HEK293 (cell line): ENCODE measurements at regions not wholly inside any gene's neighbourhood (a gene's known extent, or its start where the extent isn't known, plus 50 kb on each side); places are given as distances from the start of the nearest gene placed in this dataset.

Experiments
- CTCF ChIA-PET: fragments of 350-600 bp; formaldehyde crosslinking; extraction: SDS; loops from one replicate; lab custom pipeline; 2021; ENCODE audit warnings: antibody characterized with exemption; lab: Yijun Ruan, JAX
- POLR2A ChIA-PET: fragments of 300-600 bp; formaldehyde crosslinking; extraction: SDS; loops from one replicate; lab custom pipeline; 2020; ENCODE audit warnings: antibody characterized with exemption, inconsistent platforms; lab: Yijun Ruan, JAX
- H3K27ac ChIP-seq: fragments of 200-500 bp; sonication (Bioruptor generic); 2 replicates; pipeline ENCODE4 v1.5.1; 2014; ENCODE audit warnings: low read depth, low read length, control low read depth, inconsistent platforms; ENCODE audit errors: extremely low read depth
- H3K36me3 ChIP-seq, 2 experiments: fragments of 200-500 bp in 1 of 2; sonication (Bioruptor generic) in 1 of 2; 1 replicate in 1 of 2; 2 replicates in 1 of 2; pipeline ENCODE4 v1.5.1; 2014 to 2017; ENCODE audit warnings: inconsistent platforms in 2 of 2, low read length in 2 of 2; ENCODE audit not compliant: control insufficient read depth in 2 of 2, insufficient read depth in 1 of 2
- H3K4me1 ChIP-seq: fragments of 200-500 bp; sonication (Bioruptor generic); 2 replicates; pipeline ENCODE4 v1.5.1; 2014; ENCODE audit warnings: mild to moderate bottlenecking, low read length, inconsistent platforms; ENCODE audit not compliant: control insufficient read depth, insufficient read depth
- H3K4me3 ChIP-seq: 2 replicates; pipeline ENCODE4 v1.5.1; 2011; ENCODE audit warnings: low read depth, mild to moderate bottlenecking, control low read depth, low read length, moderate library complexity
- H3K9me3 ChIP-seq: fragments of 200-500 bp; sonication (Bioruptor generic); 2 replicates; pipeline ENCODE4 v1.5.1; 2014; ENCODE audit warnings: low read depth, low read length, inconsistent platforms; ENCODE audit not compliant: control insufficient read depth, insufficient read depth
- GLIS2 ChIP-seq: fragments of 450-650 bp; formaldehyde crosslinking; IDR thresholded peaks from 2 replicates; pipeline ENCODE4 v1.5.1; 2016; ENCODE audit warnings: missing biosample characterization, missing genetic modification characterization
- KLF1 ChIP-seq: fragments of 450-650 bp; formaldehyde crosslinking; IDR thresholded peaks from 2 replicates; pipeline ENCODE4 v1.5.1; 2016; ENCODE audit warnings: missing biosample characterization, missing genetic modification characterization
- TRIM28 ChIP-seq: IDR thresholded peaks from 2 replicates; pipeline ENCODE4 v1.6.1; 2011; ENCODE audit warnings: low read length, control low read depth, borderline replicate concordance
- ZNF248 ChIP-seq: fragments of 450-650 bp; formaldehyde crosslinking; IDR thresholded peaks from 2 replicates; pipeline ENCODE4 v1.5.1; 2017; ENCODE audit warnings: missing biosample characterization, missing genetic modification characterization
- ZNF341 ChIP-seq: fragments of 450-650 bp; formaldehyde crosslinking; IDR thresholded peaks from 2 replicates; pipeline ENCODE4; 2016; ENCODE audit warnings: low read depth, missing biosample characterization, missing genetic modification characterization
- ZNF416 ChIP-seq: fragments of 450-650 bp; formaldehyde crosslinking; IDR thresholded peaks from 2 replicates; pipeline ENCODE4 v1.5.1; 2016; ENCODE audit warnings: missing biosample characterization, missing genetic modification characterization
- ZNF426 ChIP-seq: fragments of 450-650 bp; formaldehyde crosslinking; IDR thresholded peaks from 2 replicates; pipeline ENCODE4 v1.5.1; 2017; ENCODE audit warnings: missing biosample characterization, missing genetic modification characterization, mild to moderate bottlenecking, inconsistent platforms, moderate library complexity
- ZNF518A ChIP-seq: fragments of 450-650 bp; formaldehyde crosslinking; conservative IDR thresholded peaks from 2 replicates; pipeline ENCODE4 v1.5.1; 2016; ENCODE audit warnings: low read depth, missing biosample characterization, missing genetic modification characterization
- ZNF626 ChIP-seq: fragments of 450-650 bp; sonication (Bioruptor Pico); formaldehyde crosslinking; IDR thresholded peaks from 2 replicates; pipeline ENCODE4 v1.5.1; 2018; ENCODE audit warnings: missing biosample characterization, missing genetic modification characterization, inconsistent platforms
- ZNF677 ChIP-seq: fragments of 450-650 bp; IDR thresholded peaks from 2 replicates; pipeline ENCODE4 v1.5.0; 2018; ENCODE audit warnings: missing biosample characterization, mild to moderate bottlenecking, missing genetic modification characterization, moderate library complexity
- TF ChIP-seq, protein P1 (sequence below): IDR thresholded peaks from 2 replicates; pipeline ENCODE4 v1.6.1; 2011; ENCODE audit warnings: mild to moderate bottlenecking, low read depth, low read length, borderline replicate concordance

DNA sequence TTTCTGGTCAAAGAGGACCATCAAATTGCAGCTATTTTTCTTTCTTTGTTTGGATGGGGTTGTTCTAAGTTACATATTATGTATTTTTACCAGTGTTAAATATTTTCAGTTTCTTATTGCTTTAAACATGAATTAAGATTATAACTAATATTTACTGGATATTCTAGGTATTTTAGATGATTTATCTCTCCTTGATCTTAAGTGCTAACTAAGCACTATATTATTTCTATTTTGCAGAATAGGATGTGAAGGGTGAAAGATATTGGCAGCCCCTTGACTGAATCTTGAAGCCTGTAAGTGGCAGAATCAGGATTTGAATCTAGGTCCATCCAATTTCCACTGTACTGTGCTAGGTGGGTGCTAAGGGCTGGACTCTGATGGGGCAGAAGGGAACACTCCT, 307.3 kb upstream of the CCL2 start:
- no peaks in the 10 kb centered on the region for H3K9me3 ChIP-seq
- H3K4me1 ChIP-seq, result peaks cover 9% of the 10 kb centered on the region
- no peaks in the 10 kb centered on the region for H3K36me3 ChIP-seq
- POLR2A ChIA-PET, result interaction anchor here (1.1 kb wide), 1 partner anchor 16 kb away, joined by 3 read pairs; no protein-coding TSS in a partner anchor
- TF ChIP-seq ZNF416 (tag by site-specific recombination), result no peak
- TF ChIP-seq, all 188 proteins: peak for 0
- Histone ChIP-seq H3K4me3 (no peak overlapping the region), H3K27ac (no peak overlapping the region)
- CTCF ChIA-PET, result interaction anchor here (0.5 to 4.3 kb wide), 4 partner anchors 43 to 414 kb away, joined by 3 to 24 read pairs (median 4); no protein-coding TSS in a partner anchor

GRCh38 chr17:33948309-33948708, 306.8 kb upstream of the CCL2 start:
- Histone ChIP-seq H3K4me3 (no peak overlapping the region), H3K36me3 (no peaks in the 10 kb centered on the region), H3K9me3 (no peaks in the 10 kb centered on the region), H3K27ac (no peak overlapping the region), H3K4me1 (peaks cover 9% of the 10 kb centered on the region)
- TF ChIP-seq TRIM28, result no peak
- ChIA-PET CTCF (interaction anchor here (4.3 kb wide), 1 partner anchor 169 kb away, joined by 24 read pairs; no protein-coding TSS in a partner anchor), POLR2A (no interaction called here)

- no peaks in the 10 kb centered on the region for H3K9me3 ChIP-seq
- H3K36me3 ChIP-seq, result no peaks in the 10 kb centered on the region
- TF ChIP-seq ZNF518A (tag by site-specific recombination) (no peak), KLF1 (tag by site-specific recombination) (no peak), GLIS2 (tag by site-specific recombination) (no peak), ZNF341 (tag by site-specific recombination) (no peak), ZNF248 (tag by site-specific recombination) (no peak)
- TF ChIP-seq, protein P1, sequence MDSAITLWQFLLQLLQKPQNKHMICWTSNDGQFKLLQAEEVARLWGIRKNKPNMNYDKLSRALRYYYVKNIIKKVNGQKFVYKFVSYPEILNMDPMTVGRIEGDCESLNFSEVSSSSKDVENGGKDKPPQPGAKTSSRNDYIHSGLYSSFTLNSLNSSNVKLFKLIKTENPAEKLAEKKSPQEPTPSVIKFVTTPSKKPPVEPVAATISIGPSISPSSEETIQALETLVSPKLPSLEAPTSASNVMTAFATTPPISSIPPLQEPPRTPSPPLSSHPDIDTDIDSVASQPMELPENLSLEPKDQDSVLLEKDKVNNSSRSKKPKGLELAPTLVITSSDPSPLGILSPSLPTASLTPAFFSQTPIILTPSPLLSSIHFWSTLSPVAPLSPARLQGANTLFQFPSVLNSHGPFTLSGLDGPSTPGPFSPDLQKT, result no peak
- peaks cover 3% of the 10 kb centered on the region; the same call in 1 of the 2 replicates for H3K4me1 ChIP-seq
- ChIA-PET CTCF (interaction anchor here (0.6 to 4.3 kb wide), 3 partner anchors 24 to 170 kb away, joined by 4 to 24 read pairs (median 4); no protein-coding TSS in a partner anchor), POLR2A (no interaction called here)
- no peak overlapping the region for H3K27ac ChIP-seq
- H3K4me3 ChIP-seq, result no peak overlapping the region
Measured at GRCh38 chr17:33949100-33949499, 306.0 kb upstream of the CCL2 start.

GRCh38 chr17:33950061-33950460, 305.0 kb upstream of the CCL2 start:
- Histone ChIP-seq H3K36me3 (no peaks in the 10 kb centered on the region), H3K9me3 (no peaks in the 10 kb centered on the region), H3K4me1 (no peaks in the 10 kb centered on the region), H3K4me3 (no peak overlapping the region), H3K27ac (no peak overlapping the region)
- ChIA-PET CTCF (interaction anchor here (0.7 to 4.3 kb wide), 2 partner anchors 20 to 171 kb away, joined by 3 to 24 read pairs; no protein-coding TSS in a partner anchor), POLR2A (no interaction called here)
- no peak for TF ChIP-seq ZNF626 (tag by site-specific recombination)
- TF ChIP-seq ZNF677 (tag by site-specific recombination), result no peak
- no peak for TF ChIP-seq ZNF426 (tag by site-specific recombination)
